ENCODE measurements at regions not wholly inside any gene's neighbourhood (a gene's known extent, or its start where the extent isn't known, plus 50 kb on each side); places are given as distances from the start of the nearest gene placed in this dataset.

DNA sequence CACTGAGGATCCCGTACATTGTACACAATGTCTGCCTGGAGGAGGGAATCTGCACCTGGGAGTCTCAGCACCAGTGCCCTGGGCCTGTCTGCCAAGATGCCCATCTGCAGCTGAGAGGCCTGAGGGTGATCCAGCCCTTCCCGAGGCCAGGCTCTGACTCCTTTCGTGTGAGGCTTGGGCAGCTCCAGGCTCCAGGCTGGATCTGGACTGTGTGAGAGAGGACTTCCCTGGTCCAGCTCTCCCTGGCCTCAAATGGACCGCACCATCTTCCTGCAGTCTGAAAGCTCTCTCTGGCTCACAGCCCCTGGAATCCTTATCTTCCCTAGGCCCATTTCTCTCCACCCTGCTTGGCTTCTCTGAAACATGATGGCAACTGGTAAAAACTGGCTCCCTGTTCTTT is 324.6 kb downstream of the DYSF start:
- TF ChIP-seq, protein P1, sequence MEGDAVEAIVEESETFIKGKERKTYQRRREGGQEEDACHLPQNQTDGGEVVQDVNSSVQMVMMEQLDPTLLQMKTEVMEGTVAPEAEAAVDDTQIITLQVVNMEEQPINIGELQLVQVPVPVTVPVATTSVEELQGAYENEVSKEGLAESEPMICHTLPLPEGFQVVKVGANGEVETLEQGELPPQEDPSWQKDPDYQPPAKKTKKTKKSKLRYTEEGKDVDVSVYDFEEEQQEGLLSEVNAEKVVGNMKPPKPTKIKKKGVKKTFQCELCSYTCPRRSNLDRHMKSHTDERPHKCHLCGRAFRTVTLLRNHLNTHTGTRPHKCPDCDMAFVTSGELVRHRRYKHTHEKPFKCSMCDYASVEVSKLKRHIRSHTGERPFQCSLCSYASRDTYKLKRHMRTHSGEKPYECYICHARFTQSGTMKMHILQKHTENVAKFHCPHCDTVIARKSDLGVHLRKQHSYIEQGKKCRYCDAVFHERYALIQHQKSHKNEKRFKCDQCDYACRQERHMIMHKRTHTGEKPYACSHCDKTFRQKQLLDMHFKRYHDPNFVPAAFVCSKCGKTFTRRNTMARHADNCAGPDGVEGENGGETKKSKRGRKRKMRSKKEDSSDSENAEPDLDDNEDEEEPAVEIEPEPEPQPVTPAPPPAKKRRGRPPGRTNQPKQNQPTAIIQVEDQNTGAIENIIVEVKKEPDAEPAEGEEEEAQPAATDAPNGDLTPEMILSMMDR (IDR thresholded peaks at IDR 0.05), result no peak
- no peak for TF ChIP-seq POLR2A (IDR thresholded peaks at IDR 0.05)

All from heart left ventricle (tissue), 13 donors.